ENCODE measurements at regions not wholly inside any gene's neighbourhood (a gene's known extent, or its start where the extent isn't known, plus 50 kb on each side); places are given as distances from the start of the nearest gene placed in this dataset.
"Not testable (repeated sequence)": the region's sequence is repeated elsewhere in the genome, so short reads cannot be mapped to it uniquely, and the experiment has no call there.

GRCh38 chr21:18970941-18971340 lies 567.4 kb upstream of the TMPRSS15 start:
- DNase-seq, result no peak

- no peak for DNase-seq
Measured at GRCh38 chr21:18985584-18985983, 582.0 kb upstream of the TMPRSS15 start.

- DNase-seq, result no peak
Measured at GRCh38 chr21:18986197-18986596, 582.6 kb upstream of the TMPRSS15 start.

GRCh38 chr21:18987520-18988026 lies 584.0 kb upstream of the TMPRSS15 start:
- DNase-seq, result no peak

GRCh38 chr21:18989953-18990495 lies 586.4 kb upstream of the TMPRSS15 start:
- DNase-seq, result no peak

GRCh38 chr21:18991846-18992245 lies 588.3 kb upstream of the TMPRSS15 start:
- no peak for DNase-seq

- DNase-seq, result no peak
Measured at GRCh38 chr21:19010251-19010650, 606.7 kb upstream of the TMPRSS15 start.

GRCh38 chr21:19010996-19011395 lies 607.4 kb upstream of the TMPRSS15 start:
- no peak for DNase-seq

- no peak for DNase-seq
Measured at GRCh38 chr21:19011451-19011850, 607.9 kb upstream of the TMPRSS15 start.

- no peak for DNase-seq
Measured at GRCh38 chr21:19013916-19014315, 610.3 kb upstream of the TMPRSS15 start.

GRCh38 chr21:19018529-19018928 lies 614.9 kb upstream of the TMPRSS15 start:
- no peak for DNase-seq

- no peak for DNase-seq
Measured at GRCh38 chr21:19022978-19023377, 619.4 kb upstream of the TMPRSS15 start.

GRCh38 chr21:19026911-19027310 lies 623.3 kb upstream of the TMPRSS15 start:
- no peak for DNase-seq

GRCh38 chr21:19029816-19030215 lies 626.2 kb upstream of the TMPRSS15 start:
- no peak for DNase-seq

GRCh38 chr21:19031953-19032352 lies 628.4 kb upstream of the TMPRSS15 start:
- no peak for DNase-seq

- DNase-seq, result no peak
Measured at GRCh38 chr21:19034041-19034440, 630.5 kb upstream of the TMPRSS15 start.

GRCh38 chr21:19034560-19034959 lies 631.0 kb upstream of the TMPRSS15 start:
- DNase-seq, result no peak

- no peak for DNase-seq
Measured at GRCh38 chr21:19045876-19046275, 642.3 kb upstream of the TMPRSS15 start.

GRCh38 chr21:19048098-19048672 lies 644.6 kb upstream of the TMPRSS15 start:
- DNase-seq, result no peak

GRCh38 chr21:19049567-19049966 lies 646.0 kb upstream of the TMPRSS15 start:
- DNase-seq, result no peak

- DNase-seq, result no peak
Measured at GRCh38 chr21:19065164-19065563, 661.6 kb upstream of the TMPRSS15 start.

GRCh38 chr21:19076031-19076430 lies 672.4 kb upstream of the TMPRSS15 start:
- no peak for DNase-seq

GRCh38 chr21:19109694-19110093 lies 706.1 kb upstream of the TMPRSS15 start:
- no peak for DNase-seq

GRCh38 chr21:19119259-19119658 lies 715.7 kb upstream of the TMPRSS15 start:
- DNase-seq, result not testable (repeated sequence)

- DNase-seq, result no peak
Measured at GRCh38 chr21:19120591-19120990, 717.0 kb upstream of the TMPRSS15 start.

Data from activated T-cell treated with anti-CD3 and anti-CD28 coated beads, Interleukin-2, amount 50 U/mL, for 48 hours (primary cell).